GM12891 (cell line): ENCODE measurements at regions not wholly inside any gene's neighbourhood (a gene's known extent, or its start where the extent isn't known, plus 50 kb on each side); places are given as distances from the start of the nearest gene placed in this dataset.

ENCODE experiments used
- DNase-seq: peaks from one replicate; pipeline ENCODE4 v3.0.0; 2011; ENCODE audit warnings: low spot score; ENCODE audit not compliant: insufficient read length
- FAIRE-seq: peaks from 2 replicates; lab custom pipeline; 2011; peaks lifted over from hg19 to GRCh38; lab: Jason Lieb, UNC
- PAX5 ChIP-seq: IDR thresholded peaks from 2 replicates; pipeline ENCODE4 v1.6.1; 2011; ENCODE audit warnings: low read length, moderate library complexity, mild to moderate bottlenecking; ENCODE audit not compliant: insufficient read depth, severe bottlenecking
- POLR2A ChIP-seq: IDR thresholded peaks from 2 replicates; pipeline ENCODE4 v1.6.1; 2011; ENCODE audit warnings: low read depth, low read length, control low read depth
- POLR2AphosphoS5 ChIP-seq: IDR thresholded peaks from 2 replicates; pipeline ENCODE4 v1.6.1; 2011; ENCODE audit warnings: low read depth, low read length, control low read depth
- POU2F2 ChIP-seq: IDR thresholded peaks from 2 replicates; pipeline ENCODE4 v1.6.1; 2011; ENCODE audit warnings: low read depth, mild to moderate bottlenecking, control low read depth, low read length, moderate library complexity
- SPI1 ChIP-seq: IDR thresholded peaks from 2 replicates; pipeline ENCODE4 v1.6.1; 2011; ENCODE audit warnings: low read depth, low read length, control low read depth
- TAF1 ChIP-seq: IDR thresholded peaks from 2 replicates; pipeline ENCODE4 v1.6.1; 2011; ENCODE audit warnings: low read depth, low read length, control low read depth

GRCh38 chr2:30354150-30354549 lies 92.9 kb upstream of the LCLAT1 start:
- no peak for FAIRE-seq
- TF ChIP-seq POLR2AphosphoS5 (no peak), TAF1 (no peak), POU2F2 (no peak), POLR2A (no peak), PAX5 (no peak), SPI1 (no peak)
- DNase-seq: no peak

- FAIRE-seq (no peak), DNase-seq (no peak)
- TF ChIP-seq POU2F2 (no peak), POLR2A (no peak), TAF1 (no peak), PAX5 (no peak), SPI1 (no peak), POLR2AphosphoS5 (no peak)
Observed at GRCh38 chr2:30354621-30355020, 92.4 kb upstream of the LCLAT1 start.

GRCh38 chr2:30355306-30355705 lies 91.7 kb upstream of the LCLAT1 start:
- no peak for DNase-seq
- TF ChIP-seq POLR2AphosphoS5: no peak
- TF ChIP-seq POU2F2: no peak
- TF ChIP-seq PAX5: no peak
- TF ChIP-seq POLR2A: no peak
- no peak for TF ChIP-seq SPI1
- TF ChIP-seq TAF1: no peak
- FAIRE-seq: no peak

GRCh38 chr2:30356071-30356470 lies 91.0 kb upstream of the LCLAT1 start:
- DNase-seq: no peak
- no peak for FAIRE-seq
- no peak for TF ChIP-seq POLR2AphosphoS5
- no peak for TF ChIP-seq POLR2A
- TF ChIP-seq SPI1: no peak
- TF ChIP-seq PAX5: no peak
- no peak for TF ChIP-seq POU2F2
- TF ChIP-seq TAF1: no peak

- no peak for DNase-seq
- TF ChIP-seq POLR2A (no peak), SPI1 (no peak), POU2F2 (no peak), POLR2AphosphoS5 (no peak), TAF1 (no peak), PAX5 (no peak)
- no peak for FAIRE-seq
Observed at GRCh38 chr2:30356776-30357175, 90.3 kb upstream of the LCLAT1 start.

- DNase-seq (no peak), FAIRE-seq (no peak)
- TF ChIP-seq SPI1 (no peak), PAX5 (no peak), POU2F2 (no peak), POLR2A (no peak), POLR2AphosphoS5 (no peak), TAF1 (no peak)
Observed at GRCh38 chr2:30358351-30358750, 88.7 kb upstream of the LCLAT1 start.

GRCh38 chr2:30358842-30359241 lies 88.2 kb upstream of the LCLAT1 start:
- FAIRE-seq: no peak
- DNase-seq: no peak

GRCh38 chr2:30359644-30360167 lies 87.3 kb upstream of the LCLAT1 start:
- TF ChIP-seq POLR2A (no peak), PAX5 (no peak), TAF1 (no peak), POU2F2 (no peak), SPI1 (no peak), POLR2AphosphoS5 (no peak)
- FAIRE-seq (no peak), DNase-seq (no peak)

More at GRCh38 chr2:30358842-30359241, 88.2 kb upstream of the LCLAT1 start:
- TF ChIP-seq POU2F2: no peak
- no peak for TF ChIP-seq TAF1
- no peak for TF ChIP-seq PAX5
- TF ChIP-seq POLR2AphosphoS5: no peak
- no peak for TF ChIP-seq POLR2A
- TF ChIP-seq SPI1: no peak

GRCh38 chr2:30361751-30362394 lies 85.2 kb upstream of the LCLAT1 start:
- DNase-seq: no peak
- FAIRE-seq: peak; percentile 45
- 0 out of 2 replicates have a peak, but pooled peaks have one; percentile 14 for TF ChIP-seq SPI1
- TF ChIP-seq POU2F2: no peak

- DNase-seq (no peak), FAIRE-seq (no peak)
- no peak for TF ChIP-seq POLR2AphosphoS5
- TF ChIP-seq POLR2A: no peak
- no peak for TF ChIP-seq POU2F2
- TF ChIP-seq TAF1: no peak
- no peak for TF ChIP-seq SPI1
- TF ChIP-seq PAX5: no peak
Observed at GRCh38 chr2:30362468-30363081, 84.5 kb upstream of the LCLAT1 start.
